Activated naive CD4-positive, alpha-beta T cell treated with anti-CD3 and anti-CD28 coated beads, Interleukin-2, amount 10 ng/mL, durations not matched to agents 7 days and 5 days (primary cell): ENCODE measurements at regions not wholly inside any gene's neighbourhood (a gene's known extent, or its start where the extent isn't known, plus 50 kb on each side); places are given as distances from the start of the nearest gene placed in this dataset.
"Not testable (repeated sequence)": the region's sequence is repeated elsewhere in the genome, so short reads cannot be mapped to it uniquely, and the experiment has no call there.

Experiments used
- CTCF ChIA-PET: fragments of 350-600 bp; sonication (Branson Sonifier 250); formaldehyde crosslinking; loops from one replicate; lab custom pipeline; 2021; ENCODE audit warnings: antibody characterized with exemption; lab: Charles Lee
- DNase-seq: peaks from one replicate; pipeline ENCODE4 v3.0.0-alpha.2; 2020
- H3K27ac Mint-ChIP-seq: one replicate; pipeline ENCODE4 v1.8.0; 2021; ENCODE audit warnings: mild to moderate bottlenecking, moderate library complexity, mixed read lengths
- H3K27me3 Mint-ChIP-seq: one replicate; pipeline ENCODE4 v1.8.0; 2021; ENCODE audit warnings: mild to moderate bottlenecking, mixed read lengths
- H3K36me3 Mint-ChIP-seq: one replicate; pipeline ENCODE4 v1.8.0; 2021; ENCODE audit warnings: mixed read lengths
- H3K4me1 Mint-ChIP-seq: one replicate; pipeline ENCODE4 v1.8.0; 2021; ENCODE audit warnings: mixed read lengths
- H3K4me3 Mint-ChIP-seq: one replicate; pipeline ENCODE4 v1.8.0; 2021; ENCODE audit warnings: mild to moderate bottlenecking, moderate library complexity, mixed read lengths
- H3K9me3 Mint-ChIP-seq: one replicate; pipeline ENCODE4 v1.8.0; 2021; ENCODE audit warnings: mixed read lengths

DNA sequence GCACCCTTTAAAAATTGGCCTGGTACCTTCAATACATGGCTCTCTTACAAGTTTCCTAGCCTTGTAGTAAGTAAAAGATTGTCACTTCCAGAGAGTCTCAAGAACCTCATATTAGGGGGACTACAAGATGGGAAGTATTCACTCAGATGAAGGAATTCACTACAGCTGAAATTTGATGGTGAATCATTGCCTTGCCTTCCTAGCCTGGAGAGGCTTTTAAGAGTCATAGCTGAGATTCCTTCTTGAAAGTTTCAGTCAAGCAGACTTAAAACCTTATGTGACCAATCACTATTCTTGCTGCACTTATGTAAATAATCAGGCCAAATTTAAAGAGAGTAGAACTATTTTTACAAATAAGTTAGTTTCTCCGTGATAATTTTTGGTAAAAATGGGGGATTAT is 451.6 kb downstream of the TRHDE start:
- Mint-ChIP-seq H3K4me3 (no peak overlapping the region), H3K27ac (no peak overlapping the region), H3K9me3 (no peaks in the 10 kb centered on the region), H3K27me3 (no peaks in the 10 kb centered on the region), H3K36me3 (no peaks in the 10 kb centered on the region), H3K4me1 (no peaks in the 10 kb centered on the region)
- DNase-seq = no peak
- CTCF ChIA-PET = no interaction called here

DNA sequence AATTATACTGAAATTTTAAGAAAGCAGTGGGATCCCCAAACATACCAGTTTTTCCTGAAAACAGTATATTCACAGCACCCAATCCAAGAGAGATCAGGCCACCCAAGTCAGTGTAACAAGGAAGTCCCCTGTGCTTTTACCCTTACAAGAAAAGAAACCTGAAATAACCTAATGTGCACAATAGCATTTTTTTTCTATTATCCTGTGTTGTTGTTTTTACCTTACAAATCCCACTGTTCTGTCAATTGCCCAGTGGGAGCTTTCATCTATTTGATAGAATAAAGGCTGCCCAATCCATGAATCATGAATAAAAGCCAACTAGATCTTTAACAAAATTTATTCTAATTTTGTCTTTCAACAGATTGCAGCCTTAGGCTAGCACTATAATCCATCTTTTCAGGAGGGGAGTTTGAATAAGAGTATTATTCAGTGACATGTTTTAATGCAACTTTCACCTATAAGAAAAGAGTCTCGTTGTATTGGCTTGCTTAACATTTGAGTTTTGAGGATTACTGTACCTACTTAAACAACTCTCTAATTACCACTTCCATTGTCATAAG is 457.4 kb downstream of the TRHDE start:
- CTCF ChIA-PET = no interaction called here
- no peak overlapping the region for H3K27ac Mint-ChIP-seq
- no peak overlapping the region for H3K4me3 Mint-ChIP-seq
- DNase-seq = no peak
- H3K9me3 Mint-ChIP-seq = peaks cover 3% of the 10 kb centered on the region
- H3K4me1 Mint-ChIP-seq = no peaks in the 10 kb centered on the region
- H3K36me3 Mint-ChIP-seq = no peaks in the 10 kb centered on the region
- no peaks in the 10 kb centered on the region for H3K27me3 Mint-ChIP-seq

DNA sequence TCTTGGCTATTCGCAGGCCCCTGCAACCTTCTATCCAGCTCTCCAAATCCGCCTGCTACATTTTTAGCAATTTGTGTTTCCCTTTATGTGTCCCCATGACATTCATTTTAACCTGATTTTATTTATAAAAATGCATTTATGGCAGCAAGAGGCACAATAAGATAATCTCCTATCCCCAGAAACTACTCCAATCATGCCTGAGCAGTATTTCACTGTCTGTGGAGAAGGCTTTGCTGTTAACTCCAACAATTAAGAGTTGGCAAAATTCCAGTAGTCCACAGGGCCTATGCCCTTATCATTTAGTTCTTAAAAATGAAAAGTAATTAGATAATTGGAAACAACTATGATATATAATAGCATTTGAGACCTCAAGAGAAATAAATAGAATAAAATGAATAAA is 462.4 kb downstream of the TRHDE start:
- Mint-ChIP-seq H3K27ac (no peak overlapping the region), H3K36me3 (no peaks in the 10 kb centered on the region), H3K9me3 (peaks cover 3% of the 10 kb centered on the region), H3K27me3 (no peaks in the 10 kb centered on the region), H3K4me1 (no peaks in the 10 kb centered on the region), H3K4me3 (no peak overlapping the region)
- CTCF ChIA-PET = no interaction called here
- DNase-seq = no peak

- Mint-ChIP-seq H3K9me3 (peaks cover 15% of the 10 kb centered on the region), H3K27me3 (no peaks in the 10 kb centered on the region), H3K4me3 (no peak overlapping the region), H3K27ac (no peak overlapping the region), H3K4me1 (no peaks in the 10 kb centered on the region), H3K36me3 (no peaks in the 10 kb centered on the region)
- no peak for DNase-seq
- CTCF ChIA-PET = no interaction called here
Measured at GRCh38 chr12:72738811-72739210, 466.6 kb downstream of the TRHDE start.

GRCh38 chr12:72740064-72740463 is 467.9 kb downstream of the TRHDE start:
- Mint-ChIP-seq H3K27ac (no peak overlapping the region), H3K4me1 (no peaks in the 10 kb centered on the region), H3K4me3 (no peak overlapping the region), H3K9me3 (peaks cover 14% of the 10 kb centered on the region), H3K27me3 (no peaks in the 10 kb centered on the region), H3K36me3 (no peaks in the 10 kb centered on the region)
- CTCF ChIA-PET = no interaction called here
- no peak for DNase-seq

GRCh38 chr12:72742568-72742967 is 470.4 kb downstream of the TRHDE start:
- Mint-ChIP-seq H3K4me1 (no peaks in the 10 kb centered on the region), H3K4me3 (no peak overlapping the region), H3K27me3 (no peaks in the 10 kb centered on the region), H3K27ac (no peak overlapping the region), H3K36me3 (no peaks in the 10 kb centered on the region), H3K9me3 (peaks cover 14% of the 10 kb centered on the region)
- CTCF ChIA-PET = no interaction called here
- DNase-seq = no peak

- H3K27me3 Mint-ChIP-seq = no peaks in the 10 kb centered on the region
- DNase-seq = no peak
- CTCF ChIA-PET = no interaction called here
- peaks cover 14% of the 10 kb centered on the region for H3K9me3 Mint-ChIP-seq
- no peaks in the 10 kb centered on the region for H3K4me1 Mint-ChIP-seq
- no peak overlapping the region for H3K4me3 Mint-ChIP-seq
- H3K36me3 Mint-ChIP-seq = no peaks in the 10 kb centered on the region
- no peak overlapping the region for H3K27ac Mint-ChIP-seq
Measured at GRCh38 chr12:72746048-72746447, 473.9 kb downstream of the TRHDE start.

GRCh38 chr12:72747111-72747849 is 475.1 kb downstream of the TRHDE start:
- DNase-seq = no peak
- CTCF ChIA-PET = no interaction called here
- no peaks in the 10 kb centered on the region for H3K27me3 Mint-ChIP-seq

DNA sequence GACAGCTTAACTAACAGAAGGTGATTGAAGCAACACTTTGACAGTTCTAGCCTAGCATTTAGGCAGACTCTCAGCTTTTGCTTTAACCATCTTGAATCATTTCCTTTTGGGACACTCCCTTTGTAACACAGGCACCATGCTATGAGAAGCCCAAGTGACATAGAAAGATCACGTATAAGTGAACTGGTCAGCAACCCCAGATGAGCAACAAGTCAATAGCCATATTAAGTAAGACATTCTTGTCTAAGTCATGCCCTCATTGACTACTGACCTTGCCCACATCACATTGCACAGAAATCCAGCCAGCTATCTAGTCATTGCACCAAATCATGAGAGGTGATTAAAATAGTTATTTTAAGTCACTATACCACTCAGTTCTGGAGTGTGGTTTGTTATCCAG is 476.8 kb downstream of the TRHDE start:
- no peak for DNase-seq
- no peak overlapping the region for H3K27ac Mint-ChIP-seq
- no peaks in the 10 kb centered on the region for H3K36me3 Mint-ChIP-seq
- CTCF ChIA-PET = no interaction called here
- no peaks in the 10 kb centered on the region for H3K4me1 Mint-ChIP-seq
- H3K27me3 Mint-ChIP-seq = no peaks in the 10 kb centered on the region
- H3K4me3 Mint-ChIP-seq = no peak overlapping the region
- no peaks in the 10 kb centered on the region for H3K9me3 Mint-ChIP-seq

More at GRCh38 chr12:72747111-72747849, 475.1 kb downstream of the TRHDE start:
- Mint-ChIP-seq H3K4me3 (no peak overlapping the region), H3K4me1 (no peaks in the 10 kb centered on the region), H3K9me3 (peaks cover 8% of the 10 kb centered on the region), H3K36me3 (no peaks in the 10 kb centered on the region), H3K27ac (no peak overlapping the region)

- no peaks in the 10 kb centered on the region for H3K36me3 Mint-ChIP-seq
- no peak overlapping the region for H3K27ac Mint-ChIP-seq
- peaks cover 12% of the 10 kb centered on the region for H3K9me3 Mint-ChIP-seq
- DNase-seq = no peak
- no peaks in the 10 kb centered on the region for H3K27me3 Mint-ChIP-seq
- no peaks in the 10 kb centered on the region for H3K4me1 Mint-ChIP-seq
- CTCF ChIA-PET = interaction anchor here (0.9 kb wide), 1 partner anchor 59 kb away, joined by 3 read pairs; no protein-coding TSS in a partner anchor
- H3K4me3 Mint-ChIP-seq = no peak overlapping the region
Measured at GRCh38 chr12:72753571-72753970, 481.4 kb downstream of the TRHDE start.

DNA sequence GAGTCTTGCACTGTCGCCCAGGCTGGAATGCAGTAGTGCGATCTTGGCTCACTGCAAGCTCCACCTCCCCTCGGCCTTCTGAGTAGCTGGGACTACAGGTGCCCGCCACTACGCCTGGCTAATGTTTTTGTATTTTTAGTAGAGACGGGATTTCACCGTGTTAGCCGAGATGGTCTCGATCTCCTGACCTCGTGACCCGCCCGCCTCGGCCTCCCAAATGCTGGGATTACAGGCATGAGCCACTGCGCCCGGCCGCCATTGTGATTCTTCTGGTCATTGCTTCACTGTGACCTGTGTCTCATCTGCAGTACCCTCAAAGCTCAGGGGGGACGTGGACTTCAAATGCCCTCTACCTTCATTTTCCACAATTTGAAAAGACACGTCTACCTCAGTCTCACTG is 481.9 kb downstream of the TRHDE start:
- not testable (repeated sequence) for H3K27ac Mint-ChIP-seq, DNase-seq, H3K27me3 Mint-ChIP-seq, H3K36me3 Mint-ChIP-seq, H3K4me3 Mint-ChIP-seq, H3K4me1 Mint-ChIP-seq
- peaks cover 14% of the 10 kb centered on the region for H3K9me3 Mint-ChIP-seq
- CTCF ChIA-PET = interaction anchor here (0.9 kb wide), 1 partner anchor 60 kb away, joined by 3 read pairs; no protein-coding TSS in a partner anchor

DNA sequence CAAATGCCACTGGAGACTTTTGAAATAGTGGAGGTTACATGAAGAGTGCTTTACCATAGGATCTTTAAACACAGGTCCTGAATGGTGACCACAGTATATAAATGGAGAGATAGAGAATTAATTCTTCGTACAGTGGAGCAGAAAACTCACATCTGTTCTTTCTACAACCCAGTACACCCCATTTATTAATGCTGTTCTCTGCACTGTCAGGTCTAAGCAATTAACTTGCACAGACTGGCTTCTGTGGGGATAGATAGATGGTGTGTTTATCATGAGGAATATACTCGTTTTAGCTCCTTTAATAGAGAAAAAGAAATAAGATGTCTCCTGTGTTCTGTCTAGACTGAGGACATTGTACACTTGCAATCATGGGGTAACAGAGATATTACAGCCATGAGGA is 494.3 kb downstream of the TRHDE start:
- CTCF ChIA-PET = no interaction called here
- Mint-ChIP-seq H3K4me1 (no peaks in the 10 kb centered on the region), H3K27ac (no peak overlapping the region), H3K36me3 (no peaks in the 10 kb centered on the region), H3K4me3 (no peak overlapping the region), H3K9me3 (peaks cover 2% of the 10 kb centered on the region), H3K27me3 (no peaks in the 10 kb centered on the region)
- DNase-seq = no peak

GRCh38 chr12:72774023-72774422 is 501.9 kb downstream of the TRHDE start:
- no peaks in the 10 kb centered on the region for H3K4me1 Mint-ChIP-seq
- no peak overlapping the region for H3K27ac Mint-ChIP-seq
- H3K9me3 Mint-ChIP-seq = no peaks in the 10 kb centered on the region
- H3K36me3 Mint-ChIP-seq = no peaks in the 10 kb centered on the region
- no peaks in the 10 kb centered on the region for H3K27me3 Mint-ChIP-seq
- no peak for DNase-seq
- CTCF ChIA-PET = no interaction called here
- no peak overlapping the region for H3K4me3 Mint-ChIP-seq

DNA sequence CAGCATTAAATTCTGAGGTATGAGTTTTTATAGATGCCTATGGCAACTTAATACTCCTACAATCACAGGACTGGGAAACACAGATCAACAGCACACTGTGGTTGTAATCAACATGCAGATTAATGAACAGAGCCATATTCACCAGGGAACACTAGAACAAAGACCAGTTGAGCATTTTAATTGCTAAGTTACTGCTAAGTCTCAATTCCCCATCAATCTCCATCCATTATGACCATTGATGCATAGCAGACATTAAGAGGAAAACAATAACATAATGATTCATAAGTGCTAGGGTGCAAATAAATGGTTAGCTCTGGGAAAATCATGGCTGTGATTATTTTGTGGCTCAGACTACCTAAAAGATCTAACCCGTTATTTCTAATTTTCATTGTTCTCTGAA is 505.6 kb downstream of the TRHDE start:
- DNase-seq = no peak
- Mint-ChIP-seq H3K27ac (no peak overlapping the region), H3K36me3 (no peaks in the 10 kb centered on the region), H3K4me3 (no peak overlapping the region), H3K9me3 (no peaks in the 10 kb centered on the region), H3K4me1 (no peaks in the 10 kb centered on the region), H3K27me3 (no peaks in the 10 kb centered on the region)
- CTCF ChIA-PET = no interaction called here

GRCh38 chr12:72790273-72790672 is 518.1 kb downstream of the TRHDE start:
- no peaks in the 10 kb centered on the region for H3K36me3 Mint-ChIP-seq
- no peak overlapping the region for H3K27ac Mint-ChIP-seq
- DNase-seq = no peak
- H3K4me3 Mint-ChIP-seq = no peak overlapping the region
- H3K9me3 Mint-ChIP-seq = peaks cover 4% of the 10 kb centered on the region
- H3K27me3 Mint-ChIP-seq = no peaks in the 10 kb centered on the region
- no peaks in the 10 kb centered on the region for H3K4me1 Mint-ChIP-seq
- CTCF ChIA-PET = no interaction called here
